Neural progenitor cell (in vitro differentiated cells): ENCODE measurements at regions not wholly inside any gene's neighbourhood (a gene's known extent, or its start where the extent isn't known, plus 50 kb on each side); places are given as distances from the start of the nearest gene placed in this dataset. TPM values are rescaled to one million over a fixed set of nuclear protein-coding genes. Genes with fewer than 3 reads are reported as not detected.

Experiments
- DNase-seq: peaks from one replicate; pipeline ENCODE4 v3.0.0-alpha.2; 2016; ENCODE audit warnings: low spot score
- H2AFZ ChIP-seq: fragments of 200-600 bp; sonication (generic); replicated peaks from 2 replicates; pipeline ENCODE4 v1.6.1; 2016; ENCODE audit warnings: antibody characterized with exemption
- H3F3A ChIP-seq: fragments of 200-600 bp; sonication (generic); 2 replicates; pipeline ENCODE4 v1.6.1; 2016; ENCODE audit warnings: antibody characterized with exemption, low read depth
- H3K27ac ChIP-seq: fragments of 200-600 bp; sonication (generic); 2 replicates; pipeline ENCODE4 v1.5.1; 2016; ENCODE audit warnings: mild to moderate bottlenecking
- H3K27me3 ChIP-seq: fragments of 200-600 bp; sonication (generic); 2 replicates; pipeline ENCODE4 v1.6.1; 2016; ENCODE audit warnings: mild to moderate bottlenecking, moderate library complexity
- H3K36me3 ChIP-seq: fragments of 200-600 bp; sonication (generic); 2 replicates; pipeline ENCODE4 v1.5.1; 2016
- H3K4me1 ChIP-seq: fragments of 200-600 bp; sonication (generic); 2 replicates; pipeline ENCODE4 v1.6.1; 2016; ENCODE audit warnings: mixed run types
- H3K4me2 ChIP-seq: fragments of 200-600 bp; sonication (generic); 2 replicates; pipeline ENCODE4 v1.6.1; 2016
- H3K4me3 ChIP-seq: fragments of 200-600 bp; sonication (generic); 2 replicates; pipeline ENCODE4 v1.5.1; 2016
- H3K79me2 ChIP-seq: fragments of 200-600 bp; sonication (generic); 2 replicates; pipeline ENCODE4 v1.6.1; 2016; ENCODE audit warnings: low read depth
- H3K9ac ChIP-seq: fragments of 200-600 bp; sonication (generic); 2 replicates; pipeline ENCODE4 v1.6.1; 2016
- H3K9me3 ChIP-seq: fragments of 200-600 bp; sonication (generic); 2 replicates; pipeline ENCODE4 v1.5.1; 2016; ENCODE audit warnings: low read depth
- H4K20me1 ChIP-seq: fragments of 200-600 bp; sonication (generic); 2 replicates; pipeline ENCODE4 v1.6.1; 2016; ENCODE audit warnings: low read depth
- H3K27ac Mint-ChIP-seq: 3 replicates; pipeline ENCODE4 v1.8.0; 2021; ENCODE audit warnings: mixed read lengths
- H3K27me3 Mint-ChIP-seq: 2 replicates; pipeline ENCODE4 v1.8.0; 2022; ENCODE audit warnings: low read depth, mild to moderate bottlenecking, inconsistent platforms, moderate library complexity, mixed read lengths; ENCODE audit not compliant: insufficient read depth
- H3K36me3 Mint-ChIP-seq: 3 replicates; pipeline ENCODE4 v1.8.0; 2021; ENCODE audit warnings: mixed read lengths
- H3K4me1 Mint-ChIP-seq: 3 replicates; pipeline ENCODE4 v1.8.0; 2021; ENCODE audit warnings: mixed read lengths
- H3K4me3 Mint-ChIP-seq: 3 replicates; pipeline ENCODE4 v1.8.0; 2021; ENCODE audit warnings: mild to moderate bottlenecking, moderate library complexity, mixed read lengths
- H3K9me3 Mint-ChIP-seq: 3 replicates; pipeline ENCODE4 v1.8.0; 2020; ENCODE audit warnings: mixed read lengths
- EZH2 ChIP-seq: fragments of 200-600 bp; sonication (generic); IDR thresholded peaks from 2 replicates; pipeline ENCODE4 v1.6.1; 2017; ENCODE audit warnings: antibody characterized with exemption, mild to moderate bottlenecking, moderate library complexity
- EZH2phosphoT487 ChIP-seq: fragments of 200-600 bp; sonication (generic); IDR thresholded peaks from 2 replicates; pipeline ENCODE4 v1.6.1; 2017; ENCODE audit warnings: antibody characterized with exemption
- microRNA counts: library from miRNA; unstranded; fragments of <30 nt; microRNA quantifications from one replicate; lab custom pipeline; 2016
- microRNA-seq: library from miRNA; unstranded; fragments of <30 nt; microRNA quantifications from one replicate; pipeline ENCODE4, GENCODE V29; 2016
- small RNA-seq: library from RNA; depleted of rRNA; stranded (forward); fragments of <200 nt; gene quantifications from one replicate; pipeline ENCODE3, GENCODE V24; 2015
- TF ChIP-seq, protein P1 (sequence below): fragments of 200-600 bp; sonication (generic); IDR thresholded peaks from 2 replicates; pipeline ENCODE4 v1.5.1; 2017; ENCODE audit warnings: antibody characterized with exemption, mild to moderate bottlenecking

GRCh38 chr21:17461582-17461981 is 51.3 kb upstream of the CXADR start:
- no peak overlapping the region for H3K27ac ChIP-seq
- peaks cover 4% of the 10 kb centered on the region for H3K27me3 Mint-ChIP-seq
- TF ChIP-seq EZH2, result no peak

DNA sequence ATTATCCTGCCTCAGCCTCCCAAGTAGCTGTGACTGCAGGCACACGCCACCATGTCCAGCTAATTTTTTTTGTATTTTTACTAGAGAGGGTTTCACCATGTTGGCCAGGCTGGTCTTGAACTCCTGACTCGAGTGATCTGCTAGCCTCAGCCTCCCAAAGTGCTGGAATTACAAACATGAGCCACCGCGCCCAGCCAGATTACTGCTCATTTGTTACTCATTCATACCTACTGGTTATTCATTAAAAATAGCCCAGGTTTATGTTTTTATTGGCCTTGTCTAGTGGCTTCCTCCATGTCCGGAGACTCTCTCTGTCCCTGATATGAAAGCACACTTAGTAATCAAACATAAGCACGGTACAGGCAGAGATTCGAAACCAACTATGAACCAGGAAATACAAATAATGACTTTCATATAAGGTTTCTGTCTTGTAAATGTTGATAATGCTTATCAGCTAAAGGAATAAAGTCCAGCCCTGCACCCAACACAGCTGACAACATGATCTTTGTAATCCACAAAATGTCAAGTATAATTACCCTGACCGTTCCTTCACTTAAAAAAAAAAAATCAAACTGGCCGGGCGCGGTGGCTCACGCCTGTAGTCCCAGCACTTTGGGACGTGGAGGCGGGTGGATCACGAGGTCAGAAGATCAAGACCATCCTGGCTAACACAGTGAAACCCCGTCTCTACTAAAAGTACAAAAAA is 50.4 kb upstream of the CXADR start:
- H3K9me3 Mint-ChIP-seq, result peaks cover 4% of the 10 kb centered on the region
- peaks cover 6% of the 10 kb centered on the region for H3K27me3 Mint-ChIP-seq

More at GRCh38 chr21:17461582-17461981, 51.3 kb upstream of the CXADR start:
- Mint-ChIP-seq H3K4me1 (peaks cover 34% of the 10 kb centered on the region), H3K4me3 (no peak overlapping the region), H3K9me3 (peaks cover 4% of the 10 kb centered on the region), H3K36me3 (no peaks in the 10 kb centered on the region), H3K27ac (peak overlapping the region; percentile 20)
- Histone ChIP-seq H3K9me3 (no peaks in the 10 kb centered on the region), H3K4me2 (no peak overlapping the region), H3K4me3 (no peak overlapping the region), H3F3A (peaks cover 16% of the 10 kb centered on the region), H3K4me1 (peaks cover 16% of the 10 kb centered on the region), H3K36me3 (no peaks in the 10 kb centered on the region), H3K79me2 (no peaks in the 10 kb centered on the region), H2AFZ (no peak overlapping the region), H3K9ac (no peak overlapping the region), H3K27me3 (no peaks in the 10 kb centered on the region), H4K20me1 (no peaks in the 10 kb centered on the region)
- no peak for DNase-seq

More for the DNA sequence above, 50.4 kb upstream of the CXADR start:
- no peak for TF ChIP-seq EZH2
- TF ChIP-seq EZH2phosphoT487, result no peak
- TF ChIP-seq, protein P1, sequence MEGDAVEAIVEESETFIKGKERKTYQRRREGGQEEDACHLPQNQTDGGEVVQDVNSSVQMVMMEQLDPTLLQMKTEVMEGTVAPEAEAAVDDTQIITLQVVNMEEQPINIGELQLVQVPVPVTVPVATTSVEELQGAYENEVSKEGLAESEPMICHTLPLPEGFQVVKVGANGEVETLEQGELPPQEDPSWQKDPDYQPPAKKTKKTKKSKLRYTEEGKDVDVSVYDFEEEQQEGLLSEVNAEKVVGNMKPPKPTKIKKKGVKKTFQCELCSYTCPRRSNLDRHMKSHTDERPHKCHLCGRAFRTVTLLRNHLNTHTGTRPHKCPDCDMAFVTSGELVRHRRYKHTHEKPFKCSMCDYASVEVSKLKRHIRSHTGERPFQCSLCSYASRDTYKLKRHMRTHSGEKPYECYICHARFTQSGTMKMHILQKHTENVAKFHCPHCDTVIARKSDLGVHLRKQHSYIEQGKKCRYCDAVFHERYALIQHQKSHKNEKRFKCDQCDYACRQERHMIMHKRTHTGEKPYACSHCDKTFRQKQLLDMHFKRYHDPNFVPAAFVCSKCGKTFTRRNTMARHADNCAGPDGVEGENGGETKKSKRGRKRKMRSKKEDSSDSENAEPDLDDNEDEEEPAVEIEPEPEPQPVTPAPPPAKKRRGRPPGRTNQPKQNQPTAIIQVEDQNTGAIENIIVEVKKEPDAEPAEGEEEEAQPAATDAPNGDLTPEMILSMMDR, result no peak
- Histone ChIP-seq H4K20me1 (no peaks in the 10 kb centered on the region), H3K4me3 (no peak overlapping the region), H3K27ac (no peak overlapping the region), H3K4me1 (peaks cover 22% of the 10 kb centered on the region), H3K27me3 (no peaks in the 10 kb centered on the region), H3F3A (peaks cover 24% of the 10 kb centered on the region), H2AFZ (no peak overlapping the region), H3K79me2 (no peaks in the 10 kb centered on the region), H3K4me2 (no peak overlapping the region), H3K9me3 (no peaks in the 10 kb centered on the region), H3K36me3 (no peaks in the 10 kb centered on the region), H3K9ac (no peak overlapping the region)
- H3K36me3 Mint-ChIP-seq, result no peaks in the 10 kb centered on the region
- peaks cover 37% of the 10 kb centered on the region for H3K4me1 Mint-ChIP-seq
- H3K4me3 Mint-ChIP-seq, result no peak overlapping the region
- DNase-seq, result no peak
- peak overlapping the region; percentile 74 for H3K27ac Mint-ChIP-seq

MicroRNA genes in the stretch of these regions (microRNA counts, 767-probe panel; counts per million panel counts)
- microRNA hsa-let-7c (lab: Ali Mortazavi, UCI) (460 counts per million, percentile 90 among the panel's probes with 10 or more counts), microRNA hsa-miR-99a-5p (lab: Ali Mortazavi, UCI) (460 counts per million, percentile 90 among the panel's probes with 10 or more counts)

Small RNAs in the stretch of these regions (microRNA-seq; reads per million reads assigned to microRNA genes)
- gene MIR125B2 (0.73 reads per million), gene MIR99A (19.2 reads per million, percentile 50 among the genes with 10 or more reads in this experiment), gene MIRLET7C (3.3 reads per million, percentile 16 among the genes with 10 or more reads in this experiment)

Small RNAs in the stretch of these regions (small RNA-seq; reads per million reads assigned to genes)
- gene MIR125B2 (0.11 reads per million), gene MIR99A (not detected), gene MIRLET7C (not detected), gene RNU1-98P (not detected), gene RNU6-113P (not detected), gene RNU6-426P (not detected), gene SNORD74B (not detected)
